Brain microvascular endothelial cell (primary cell): ENCODE measurements at regions not wholly inside any gene's neighbourhood (a gene's known extent, or its start where the extent isn't known, plus 50 kb on each side); places are given as distances from the start of the nearest gene placed in this dataset.

Experiments
- DNase-seq: peaks from one replicate; pipeline ENCODE4 v3.0.0-alpha.2; 2020
- H3K27ac ChIP-seq: fragments of 250-450 bp; sonication (Bioruptor Pico); 2 replicates; pipeline ENCODE4 v1.5.1; 2020; ENCODE audit warnings: mild to moderate bottlenecking, moderate library complexity
- H3K27me3 ChIP-seq: fragments of 250-450 bp; sonication (Bioruptor Pico); replicated peaks from 2 replicates; pipeline ENCODE4 v1.5.1; 2020; ENCODE audit warnings: mild to moderate bottlenecking
- H3K36me3 ChIP-seq: fragments of 250-450 bp; sonication (Bioruptor Pico); replicated peaks from 2 replicates; pipeline ENCODE4 v1.5.1; 2020; ENCODE audit warnings: mild to moderate bottlenecking
- H3K4me3 ChIP-seq: 2 replicates; pipeline ENCODE4 v1.5.1; 2011; ENCODE audit warnings: low read depth, mild to moderate bottlenecking, control low read depth, low read length, moderate library complexity
- CTCF ChIP-seq: IDR thresholded peaks from 2 replicates; pipeline ENCODE4 v1.5.1; 2011; ENCODE audit warnings: low read depth, mild to moderate bottlenecking, moderate library complexity, low read length, control low read depth, inconsistent platforms; ENCODE audit errors: missing control alignments
- in situ Hi-C: cut with HindIII; loops from 2 replicates; pipeline ENCODE4 v1.10.0; 2017; ENCODE audit warnings: low sequenced_read_pairs, low pct_ligation_motif_present

GRCh38 chr1:245036102-245036501 lies 118.7 kb upstream of the KIF26B start:
- TF ChIP-seq CTCF, result no peak
- Histone ChIP-seq H3K27ac (no peak overlapping the region), H3K4me3 (no peak overlapping the region), H3K36me3 (no peaks in the 10 kb centered on the region), H3K27me3 (no peaks in the 10 kb centered on the region)
- in situ Hi-C loops, result no loop called here
- no peak for DNase-seq

- in situ Hi-C loops, result no loop called here
- no peaks in the 10 kb centered on the region for H3K27me3 ChIP-seq
- H3K4me3 ChIP-seq, result no peak overlapping the region
- no peak overlapping the region for H3K27ac ChIP-seq
- H3K36me3 ChIP-seq, result no peaks in the 10 kb centered on the region
- no peak for DNase-seq
- no peak for TF ChIP-seq CTCF
Measured at GRCh38 chr1:245031041-245031440, 123.7 kb upstream of the KIF26B start.

GRCh38 chr1:245026247-245026646 lies 128.5 kb upstream of the KIF26B start:
- TF ChIP-seq CTCF, result no peak

DNA sequence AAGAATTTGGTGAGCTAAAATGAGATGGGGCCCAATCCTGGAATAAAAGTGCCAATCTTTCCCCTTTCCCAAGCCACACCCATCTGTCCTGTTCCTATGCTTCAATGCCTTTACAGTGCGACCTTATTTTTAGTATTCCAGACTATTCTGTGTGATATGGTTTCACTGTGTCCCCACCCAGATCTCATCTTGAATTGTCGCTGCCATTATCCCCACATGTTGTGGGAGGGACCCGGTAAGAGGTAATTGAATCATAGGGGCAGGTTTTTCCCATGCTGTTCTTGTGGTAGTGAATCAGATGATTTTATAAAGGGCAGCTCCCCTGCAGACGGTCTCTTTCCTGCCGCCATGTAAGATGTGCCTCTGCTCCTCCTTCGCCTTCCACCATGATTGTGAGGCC lies 129.3 kb upstream of the KIF26B start:
- H3K4me3 ChIP-seq, result no peak overlapping the region
- TF ChIP-seq CTCF, result no peak
- in situ Hi-C loops, result no loop called here

More at GRCh38 chr1:245026247-245026646, 128.5 kb upstream of the KIF26B start:
- no peak for DNase-seq
- Histone ChIP-seq H3K36me3 (no peaks in the 10 kb centered on the region), H3K4me3 (no peak overlapping the region), H3K27ac (no peak overlapping the region), H3K27me3 (no peaks in the 10 kb centered on the region)
- in situ Hi-C loops, result no loop called here

DNA sequence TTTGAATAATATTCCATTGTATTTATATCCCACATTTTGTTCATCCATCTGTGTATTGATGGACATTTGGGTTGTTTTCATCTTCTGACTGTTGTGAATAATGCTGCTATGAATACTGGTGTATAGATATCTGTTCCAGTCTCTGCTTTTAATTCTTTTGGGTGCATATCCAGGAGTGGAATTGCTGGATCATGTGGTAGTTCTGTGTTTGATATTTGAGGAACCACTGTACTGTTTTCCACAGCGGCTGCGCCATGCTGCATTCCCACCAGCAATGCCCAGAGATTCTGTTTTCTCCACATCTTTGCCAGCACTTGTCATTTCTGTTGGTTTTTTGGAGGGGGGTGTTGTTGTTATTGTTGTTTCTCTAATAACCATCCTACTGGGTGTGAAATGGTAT lies 131.6 kb upstream of the KIF26B start:
- in situ Hi-C loops, result no loop called here
- no peak for DNase-seq

More for the DNA sequence above, 129.3 kb upstream of the KIF26B start:
- Histone ChIP-seq H3K27ac (no peak overlapping the region), H3K27me3 (no peaks in the 10 kb centered on the region), H3K36me3 (no peaks in the 10 kb centered on the region)
- DNase-seq, result no peak

More for the DNA sequence above, 131.6 kb upstream of the KIF26B start:
- Histone ChIP-seq H3K27me3 (no peaks in the 10 kb centered on the region), H3K27ac (no peak overlapping the region), H3K36me3 (no peaks in the 10 kb centered on the region), H3K4me3 (no peak overlapping the region)
- TF ChIP-seq CTCF, result no peak
